OCI-LY7 (cell line): ENCODE measurements at regions not wholly inside any gene's neighbourhood (a gene's known extent, or its start where the extent isn't known, plus 50 kb on each side); places are given as distances from the start of the nearest gene placed in this dataset.

Experiments used
- CTCF ChIP-seq: fragments of 200-600 bp; sonication (generic); conservative IDR thresholded peaks from 2 replicates; pipeline ENCODE4 v1.5.1; 2014; ENCODE audit warnings: mild to moderate bottlenecking, antibody characterized with exemption, low read length, moderate library complexity, mixed read lengths
- EZH2phosphoT487 ChIP-seq: fragments of 200-600 bp; sonication (generic); IDR thresholded peaks from 2 replicates; pipeline ENCODE4 v1.6.1; 2018; ENCODE audit warnings: low read depth, borderline replicate concordance, mild to moderate bottlenecking, mixed run types, antibody characterized with exemption, low read length, moderate library complexity, mixed read lengths

- TF ChIP-seq CTCF = no peak
- no peak for TF ChIP-seq EZH2phosphoT487
These were observed 75.4 kb upstream of the SDK2 start for GRCh38 chr17:73719588-73720071.
